GM21447 (cell line): ENCODE measurements at regions not wholly inside any gene's neighbourhood (a gene's known extent, or its start where the extent isn't known, plus 50 kb on each side); places are given as distances from the start of the nearest gene placed in this dataset.
"Not testable (repeated sequence)": the region's sequence is repeated elsewhere in the genome, so short reads cannot be mapped to it uniquely, and the experiment has no call there.

Experiments used
- ATAC-seq: cut with Tn5 transposase; IDR thresholded peaks from one replicate; pipeline ENCODE4 v1.9.1; 2021; ENCODE audit not compliant: unreplicated experiment

GRCh38 chr6:106885679-106886078, 88.8 kb downstream of the CD24 start:
- no peak for ATAC-seq

- no peak for ATAC-seq
Measured at GRCh38 chr6:106884576-106884975, 90.0 kb downstream of the CD24 start.

GRCh38 chr6:106883808-106884262, 90.7 kb downstream of the CD24 start:
- ATAC-seq = no peak

DNA sequence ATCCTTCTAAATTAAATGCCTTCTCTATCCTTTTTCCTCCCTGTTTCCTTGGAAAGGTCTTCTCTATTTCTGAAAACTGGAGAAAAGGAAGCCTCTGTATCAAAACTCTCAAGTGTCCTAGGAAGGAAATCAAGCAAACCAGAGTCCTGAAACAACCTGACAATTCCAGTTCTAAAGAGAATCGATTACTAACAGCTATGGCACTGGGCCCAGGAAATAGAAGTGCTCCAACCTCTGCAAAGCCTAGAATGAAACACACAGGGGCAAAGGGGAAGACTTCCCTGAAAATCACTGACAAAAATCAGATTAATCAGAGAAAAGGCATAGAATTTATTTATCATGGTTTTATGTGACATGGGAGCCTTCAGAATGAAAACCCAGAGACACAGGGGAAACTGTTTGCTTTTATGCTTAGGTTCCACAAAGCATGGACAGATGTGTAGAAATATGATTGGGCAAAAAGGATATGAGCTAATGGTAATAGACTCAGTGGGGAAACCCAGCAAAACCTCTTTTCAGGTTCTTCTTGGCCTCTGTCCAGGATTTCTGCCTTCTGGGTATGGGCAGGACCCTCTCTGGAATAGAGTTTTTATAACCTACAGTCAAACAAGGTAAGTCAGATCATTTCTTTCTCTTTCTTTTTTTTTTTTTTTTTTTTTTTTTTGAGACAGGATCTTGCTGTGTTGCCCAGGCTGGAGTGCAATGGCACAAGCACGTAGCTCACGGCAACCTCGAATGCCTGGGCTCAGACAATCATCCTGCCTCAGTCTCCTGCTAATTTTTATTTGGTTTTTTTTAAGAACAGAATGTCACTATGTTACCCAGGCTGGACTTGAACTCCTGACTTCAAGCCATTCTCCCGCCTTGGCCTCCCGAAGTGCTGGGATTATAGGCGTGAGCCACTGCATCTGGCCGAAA, 91.7 kb downstream of the CD24 start:
- ATAC-seq = no peak

GRCh38 chr6:106882138-106882537, 92.4 kb downstream of the CD24 start:
- no peak for ATAC-seq

DNA sequence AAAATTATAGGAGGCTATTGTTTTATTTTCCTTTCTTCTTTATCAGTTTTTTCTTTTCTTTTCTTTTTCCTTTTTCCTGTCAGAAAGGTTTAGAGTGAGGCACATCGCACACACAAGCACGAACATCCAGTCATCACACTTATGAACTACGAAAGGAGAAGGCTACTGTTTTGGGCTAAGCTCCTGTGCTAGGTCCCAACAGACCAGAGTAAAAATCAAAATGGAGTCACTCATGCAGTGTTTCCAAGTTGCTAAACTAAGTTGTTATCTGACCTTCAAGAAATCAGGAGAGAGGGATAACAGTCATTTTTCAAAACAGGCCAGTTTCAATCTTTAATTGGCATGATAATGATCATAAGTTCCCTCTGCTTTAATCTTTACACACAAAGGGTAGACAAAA, 93.6 kb downstream of the CD24 start:
- ATAC-seq = no peak

- no peak for ATAC-seq
Measured at GRCh38 chr6:106875782-106876321, 98.7 kb downstream of the CD24 start.

- no peak for ATAC-seq
Measured at GRCh38 chr6:106874481-106874880, 100.0 kb downstream of the CD24 start.

- ATAC-seq = no peak
Measured at GRCh38 chr6:106872049-106872448, 102.5 kb downstream of the CD24 start.

DNA sequence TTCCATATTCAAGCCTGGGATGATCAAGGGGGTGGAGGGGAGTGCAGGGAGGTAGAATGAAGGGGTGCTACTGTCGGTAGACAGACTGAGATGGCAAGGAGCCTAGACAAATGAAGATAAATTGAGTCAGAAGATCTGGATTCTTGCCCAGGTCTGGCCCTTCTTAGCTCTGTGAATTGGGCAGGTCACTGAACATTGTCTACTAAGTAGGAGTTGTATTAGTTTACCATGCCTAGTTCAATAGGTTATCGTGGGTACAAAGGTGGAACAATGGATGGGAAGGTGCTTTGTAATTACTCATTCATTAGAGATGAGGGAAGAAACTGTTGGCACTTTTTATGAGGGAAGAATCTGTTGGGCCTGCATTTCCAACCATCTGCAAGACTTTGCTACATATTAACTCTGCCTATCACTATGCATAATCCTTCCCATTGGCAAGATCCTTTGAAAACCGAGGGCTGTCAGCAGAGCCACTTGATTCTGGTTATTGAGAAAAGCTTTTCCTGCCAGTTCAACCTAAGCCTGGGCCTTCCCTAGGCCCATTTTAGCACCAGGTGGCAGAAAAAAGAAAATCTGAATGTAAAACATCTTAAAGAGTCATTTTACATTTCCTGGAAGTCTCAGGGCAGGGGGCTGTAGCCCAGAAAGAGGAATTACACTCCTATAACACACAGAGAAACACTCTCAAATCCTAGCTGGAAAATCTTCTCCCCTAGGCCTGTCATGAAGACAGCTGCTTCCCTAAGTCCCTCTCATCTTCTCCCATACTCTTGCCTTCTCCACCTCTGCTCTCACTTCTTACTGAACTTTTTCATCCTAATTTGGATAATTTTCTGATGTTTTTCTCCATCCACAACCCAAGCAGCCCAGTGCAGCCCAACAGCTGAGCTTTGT, 103.5 kb downstream of the CD24 start:
- ATAC-seq = no peak

- ATAC-seq = no peak
Measured at GRCh38 chr6:106870069-106870468, 104.5 kb downstream of the CD24 start.

DNA sequence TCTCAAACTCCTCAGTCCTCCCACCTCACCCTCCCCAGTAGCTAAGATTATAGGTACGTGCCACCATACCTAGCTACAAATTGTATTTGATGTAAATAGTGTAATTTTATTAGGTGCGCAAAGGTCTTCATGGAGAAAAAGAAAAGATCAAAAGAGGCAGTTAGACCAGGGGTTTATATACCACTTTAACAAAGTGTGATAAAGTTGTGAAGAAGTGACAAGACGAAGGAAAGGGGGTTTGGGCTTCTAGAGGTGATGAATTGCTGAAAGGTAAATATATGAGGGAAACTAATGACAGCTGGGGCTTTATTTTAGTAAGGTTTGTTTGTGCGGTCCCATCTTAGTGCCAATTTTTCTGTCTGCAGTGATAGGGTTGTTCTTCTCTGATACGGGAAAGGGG, 105.3 kb downstream of the CD24 start:
- no peak for ATAC-seq

DNA sequence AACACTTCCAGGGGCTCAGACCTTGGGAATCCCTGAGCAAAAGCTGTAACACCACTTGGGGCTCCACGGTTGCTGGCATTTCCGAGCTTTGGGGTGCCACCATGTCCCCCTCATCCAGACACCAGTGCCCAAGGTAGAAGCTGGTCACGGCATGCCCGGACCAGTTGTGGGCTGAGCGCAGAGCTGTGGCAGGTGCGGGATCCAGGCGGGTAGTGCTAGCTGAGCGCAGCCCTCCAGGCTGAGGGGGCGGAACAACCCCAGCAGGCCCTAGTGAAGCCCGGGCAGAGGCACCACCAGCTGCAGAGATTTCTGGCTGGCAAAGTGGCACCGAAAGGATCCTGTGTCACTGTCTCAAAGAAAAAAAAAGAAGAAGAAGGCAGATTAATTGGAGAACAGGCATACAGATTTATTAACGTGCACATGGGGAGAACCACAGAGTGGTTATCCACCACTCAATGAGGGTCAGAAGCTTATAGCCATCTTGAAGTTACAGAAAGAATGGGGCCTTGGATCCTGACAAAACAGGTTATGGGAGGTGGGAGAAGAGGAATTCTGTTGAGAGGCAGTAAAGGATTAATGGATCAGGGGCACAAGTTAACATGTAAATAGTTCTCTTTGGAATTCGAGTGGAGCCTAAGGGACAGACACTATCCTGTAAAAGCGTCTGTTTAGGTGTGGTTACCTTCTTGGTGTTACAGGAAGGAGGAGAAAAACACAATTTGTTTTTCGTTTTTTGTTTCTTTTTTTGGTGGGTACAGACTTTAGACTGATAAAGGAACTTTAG, 107.5 kb downstream of the CD24 start:
- no peak for ATAC-seq

- ATAC-seq = no peak
Measured at GRCh38 chr6:106862858-106863257, 111.7 kb downstream of the CD24 start.

DNA sequence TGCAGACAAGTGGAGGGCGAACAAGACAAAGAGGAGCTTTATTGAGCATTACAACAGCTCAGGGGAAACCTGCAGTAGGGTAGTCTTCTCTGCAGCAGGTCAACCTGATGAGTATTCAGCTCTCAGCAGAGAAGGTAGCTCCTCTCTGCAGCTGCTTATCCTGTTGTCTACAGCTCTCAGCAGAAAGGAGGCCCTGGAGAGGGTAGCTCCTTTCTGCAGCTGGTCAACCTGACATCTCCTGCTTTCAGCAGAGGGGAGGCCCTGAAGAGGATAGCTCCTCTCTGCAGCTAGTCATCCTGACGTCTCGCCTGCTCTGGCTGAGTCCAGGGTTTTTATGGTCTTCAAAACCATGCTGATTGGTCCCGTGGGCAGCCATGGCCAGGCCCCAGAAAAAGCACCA, 113.6 kb downstream of the CD24 start:
- no peak for ATAC-seq

DNA sequence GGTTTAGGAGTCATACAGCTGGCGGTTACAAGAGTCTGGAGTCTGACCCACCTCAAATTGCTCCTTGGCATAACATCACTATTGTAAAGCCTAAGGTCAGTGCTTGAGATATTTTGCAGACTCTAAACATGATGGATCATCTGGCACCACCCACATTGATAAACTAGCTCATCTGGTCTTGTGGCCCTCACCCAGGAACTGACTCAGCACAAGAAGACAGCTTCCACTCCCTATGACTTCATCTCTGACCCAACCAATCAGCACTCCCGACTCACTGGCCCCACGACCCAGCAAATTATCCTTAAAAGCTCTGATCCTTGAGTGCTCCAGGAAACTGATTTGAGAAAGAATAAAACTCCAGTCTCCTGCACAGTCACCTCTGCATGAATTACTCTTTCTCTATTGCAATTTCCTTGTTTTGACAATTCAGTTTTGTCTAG, 115.9 kb downstream of the CD24 start:
- ATAC-seq = no peak

DNA sequence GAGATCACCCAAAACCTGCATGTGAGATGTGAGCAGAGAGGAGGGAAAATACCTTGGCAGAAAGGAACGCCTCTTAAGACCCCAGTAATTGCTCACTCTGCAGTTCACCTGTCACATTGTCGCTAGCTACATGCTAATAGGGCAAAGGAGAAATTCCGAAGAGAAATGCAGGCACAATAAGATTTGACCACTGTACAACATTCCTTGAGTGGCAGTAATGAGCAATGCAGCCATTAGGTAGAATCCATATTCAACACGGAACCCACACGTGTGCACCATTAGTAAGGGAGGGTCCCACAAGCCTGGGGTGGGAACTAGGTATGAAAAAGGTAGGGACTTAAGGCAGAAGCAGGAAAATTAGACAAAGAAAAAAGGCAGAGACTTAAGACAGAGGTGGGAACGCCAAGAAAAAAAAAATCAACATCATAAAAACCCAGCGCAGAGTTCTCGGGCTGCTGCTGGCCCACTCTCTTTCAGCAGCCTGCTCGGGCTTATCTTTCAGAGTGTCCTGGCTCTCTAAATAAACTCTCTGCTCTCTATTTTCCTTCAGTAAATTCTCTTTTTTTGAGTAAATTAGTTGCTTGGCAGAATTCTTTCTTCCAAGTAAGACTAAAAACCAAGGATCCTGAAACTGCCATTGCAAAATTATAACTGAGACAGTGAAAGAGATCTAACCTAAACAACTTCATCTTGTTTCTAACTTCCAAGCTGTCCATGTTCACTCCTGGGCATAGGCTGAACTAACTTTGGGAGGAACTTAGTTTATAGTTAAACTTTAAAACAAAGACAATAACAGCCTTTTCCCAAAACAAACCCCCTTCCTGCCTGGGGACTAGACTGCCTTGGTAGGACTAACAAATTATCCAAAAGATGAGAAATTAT, 116.5 kb downstream of the CD24 start:
- no peak for ATAC-seq

DNA sequence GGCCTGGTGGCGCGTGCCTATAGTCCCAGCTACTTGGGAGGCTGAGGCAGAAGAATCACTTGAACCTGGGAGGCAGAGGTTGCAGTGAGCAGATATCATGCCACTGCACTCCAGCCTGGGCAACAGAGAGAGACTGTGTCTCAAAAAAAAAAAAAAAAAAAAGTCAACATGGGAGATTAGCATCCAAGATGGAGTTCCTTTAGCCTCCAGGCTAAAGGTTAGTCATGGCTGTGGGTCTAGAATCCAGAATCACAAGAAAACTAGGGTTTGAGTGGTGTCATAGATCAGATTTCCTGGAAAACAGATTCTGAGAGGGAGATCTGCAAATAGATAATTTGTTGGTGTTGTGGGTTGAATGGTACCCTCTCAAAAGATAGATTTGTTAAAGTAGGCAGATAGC, 117.2 kb downstream of the CD24 start:
- ATAC-seq = not testable (repeated sequence)

- no peak for ATAC-seq
Measured at GRCh38 chr6:106856227-106856874, 118.2 kb downstream of the CD24 start.
